GM19238 (cell line): ENCODE measurements at regions not wholly inside any gene's neighbourhood (a gene's known extent, or its start where the extent isn't known, plus 50 kb on each side); places are given as distances from the start of the nearest gene placed in this dataset.

Experiments
- DNase-seq: peaks from one replicate; pipeline ENCODE4 v3.0.0; 2011; ENCODE audit warnings: low spot score; ENCODE audit not compliant: insufficient read length

GRCh38 chr21:24823247-24823646 lies 784.0 kb downstream of the MRPL39 start:
- no peak for DNase-seq

GRCh38 chr21:24785033-24785432 lies 822.2 kb downstream of the MRPL39 start:
- no peak for DNase-seq

GRCh38 chr21:24781146-24781545 lies 826.1 kb downstream of the MRPL39 start:
- DNase-seq, result no peak

GRCh38 chr21:24759348-24760075 lies 847.8 kb downstream of the MRPL39 start:
- DNase-seq, result no peak

- no peak for DNase-seq
These were observed 869.2 kb downstream of the MRPL39 start for GRCh38 chr21:24738063-24738462.

- DNase-seq, result no peak
These were observed 869.9 kb downstream of the MRPL39 start for GRCh38 chr21:24737296-24737850.

- no peak for DNase-seq
These were observed 876.6 kb downstream of the MRPL39 start for GRCh38 chr21:24730661-24731060.

- DNase-seq, result no peak
These were observed 877.7 kb downstream of the MRPL39 start for GRCh38 chr21:24729568-24729967.

GRCh38 chr21:24727803-24728440 lies 879.4 kb downstream of the MRPL39 start:
- DNase-seq, result no peak

- no peak for DNase-seq
These were observed 890.9 kb downstream of the MRPL39 start for GRCh38 chr21:24716281-24716918.

GRCh38 chr21:24714646-24715200 lies 892.6 kb downstream of the MRPL39 start:
- no peak for DNase-seq

- DNase-seq, result no peak
These were observed 902.1 kb downstream of the MRPL39 start for GRCh38 chr21:24705201-24705600.

- no peak for DNase-seq
These were observed 913.5 kb downstream of the MRPL39 start for GRCh38 chr21:24693779-24694178.

- no peak for DNase-seq
These were observed 925.8 kb downstream of the MRPL39 start for GRCh38 chr21:24681456-24681855.

- no peak for DNase-seq
These were observed 935.4 kb downstream of the MRPL39 start for GRCh38 chr21:24671901-24672300.

GRCh38 chr21:24658926-24659325 lies 948.4 kb downstream of the MRPL39 start:
- no peak for DNase-seq

GRCh38 chr21:24658026-24658425 lies 949.3 kb downstream of the MRPL39 start:
- no peak for DNase-seq

- no peak for DNase-seq
These were observed 957.6 kb downstream of the MRPL39 start for GRCh38 chr21:24649691-24650090.

GRCh38 chr21:24636696-24637095 lies 970.6 kb downstream of the MRPL39 start:
- DNase-seq, result no peak

- no peak for DNase-seq
These were observed 972.5 kb downstream of the MRPL39 start for GRCh38 chr21:24634749-24635148.

GRCh38 chr21:24628536-24628935 lies 978.7 kb downstream of the MRPL39 start:
- no peak for DNase-seq

GRCh38 chr21:24628046-24628445 lies 979.2 kb downstream of the MRPL39 start:
- no peak for DNase-seq
